HepG2 (cell line): ENCODE measurements at regions not wholly inside any gene's neighbourhood (a gene's known extent, or its start where the extent isn't known, plus 50 kb on each side); places are given as distances from the start of the nearest gene placed in this dataset.
A peak's percentile ranks its signal among the peaks of the same experiment; 100 is the strongest.

Experiments used
- ATAC-seq: fragments of 200-7000 bp; cut with Tn5 transposase; 3 replicates; pipeline ENCODE4 v1.9.1; 2020; ENCODE audit warnings: mild to moderate bottlenecking, moderate library complexity
- BruUV-seq: library from RNA; stranded (reverse); fragments of 400-500 nt; replicated peaks from 2 replicates; lab custom pipeline; 2021; lab: Mats Ljungman, UMichigan
- CTCF ChIA-PET: fragments of 300-600 bp; formaldehyde crosslinking; extraction: SDS; loops from one replicate; lab custom pipeline; 2021; ENCODE audit warnings: low total read pairs, inconsistent platforms, low intra/inter-chr PET ratio; lab: Yijun Ruan, JAX
- POLR2A ChIA-PET: fragments of 350-600 bp; sonication (Branson Sonifier 250); formaldehyde crosslinking; loops from one replicate; lab custom pipeline; 2020; ENCODE audit warnings: antibody characterized with exemption, inconsistent platforms; lab: Yijun Ruan, JAX
- DNase-seq: peaks from one replicate; pipeline ENCODE4 v3.0.0-alpha.2; 2015; ENCODE audit warnings: low spot score
- FAIRE-seq: peaks from 3 replicates; lab custom pipeline; 2011; peaks lifted over from hg19 to GRCh38; lab: Jason Lieb, UNC
- H2AFZ ChIP-seq: one replicate; pipeline ENCODE4 v1.6.1; 2011; ENCODE audit warnings: low read length, inconsistent platforms
- H3K27ac ChIP-seq: fragments of 300-600 bp; 3 replicates; pipeline ENCODE4 v1.8.0; 2011; ENCODE audit warnings: mixed run types, mild to moderate bottlenecking, mixed read lengths, low read length, inconsistent platforms; ENCODE audit not compliant: insufficient read depth; ENCODE audit errors: extremely low read length
- H3K27me3 ChIP-seq, 2 experiments: fragments of 200-600 bp in 1 of 2; 2 replicates in 1 of 2; 3 replicates in 1 of 2; pipeline versions ENCODE4 v1.6.0 to v1.8.0; 2011; ENCODE audit warnings: low read length in 2 of 2, mild to moderate bottlenecking in 2 of 2, moderate library complexity in 2 of 2, inconsistent platforms in 1 of 2; ENCODE audit not compliant: insufficient read depth in 2 of 2, control insufficient read depth in 1 of 2
- H3K36me3 ChIP-seq, 2 experiments: fragments of 200-600 bp in 1 of 2; replicated peaks in 1 of 2; 2 replicates in 1 of 2; 3 replicates in 1 of 2; pipeline versions ENCODE4 v1.5.1 to v1.8.0; 2011; ENCODE audit warnings: low read length in 2 of 2, inconsistent platforms in 1 of 2; ENCODE audit not compliant: insufficient read depth in 2 of 2, control insufficient read depth in 1 of 2
- H3K4me1 ChIP-seq: 2 replicates; pipeline ENCODE4 v1.5.1; 2012; ENCODE audit warnings: low read length, inconsistent platforms; ENCODE audit not compliant: insufficient read depth
- H3K4me2 ChIP-seq: 2 replicates; pipeline ENCODE4 v1.6.0; 2011; ENCODE audit warnings: low read depth, low read length, inconsistent platforms
- H3K4me3 ChIP-seq, 3 experiments: fragments of 200-600 bp in 1 of 3; sonication (generic), shearing (Covaris generic) in 1 of 3; replicated peaks in 1 of 3; 2 replicates each; pipeline ENCODE4 v1.5.1; 2011 to 2016; ENCODE audit warnings: low read length in 3 of 3, inconsistent platforms in 2 of 3, low read depth in 2 of 3, mild to moderate bottlenecking in 2 of 3, control low read depth in 1 of 3, mixed read lengths in 1 of 3; ENCODE audit not compliant: insufficient read depth in 1 of 3
- H3K79me2 ChIP-seq: one replicate; pipeline ENCODE4 v1.6.1; 2011; ENCODE audit warnings: low read length, inconsistent platforms; ENCODE audit not compliant: insufficient read depth
- H3K9ac ChIP-seq: 2 replicates; pipeline ENCODE4 v1.6.0; 2011; ENCODE audit warnings: mild to moderate bottlenecking, low read depth, low read length, inconsistent platforms; ENCODE audit not compliant: insufficient read depth
- H3K9me3 ChIP-seq: 2 replicates; pipeline ENCODE4 v1.5.1; 2012; ENCODE audit warnings: mild to moderate bottlenecking, low read length
- H4K20me1 ChIP-seq: 2 replicates; pipeline ENCODE4 v1.6.0; 2011; ENCODE audit warnings: inconsistent platforms, mild to moderate bottlenecking, low read length, moderate library complexity; ENCODE audit not compliant: insufficient read depth
- ARNT ChIP-seq: fragments of 450-650 bp; IDR thresholded peaks from 2 replicates; pipeline ENCODE4 v1.6.1; 2017
- KDM4B ChIP-seq: sonication (generic); formaldehyde crosslinking; IDR thresholded peaks from 2 replicates; pipeline ENCODE4 v1.4.0; 2020; ENCODE audit warnings: missing genetic modification reagents
- SRSF4 ChIP-seq: fragments of 200-400 bp; formaldehyde crosslinking; IDR thresholded peaks from one replicate; pipeline ENCODE4 v1.6.1; 2018; ENCODE audit warnings: mild to moderate bottlenecking, low read depth, low read length, moderate library complexity; ENCODE audit not compliant: poor library complexity, severe bottlenecking
- ZNF30 ChIP-seq: sonication (generic); formaldehyde crosslinking; IDR thresholded peaks from 2 replicates; pipeline ENCODE4 v1.5.0; 2020; ENCODE audit warnings: mild to moderate bottlenecking, missing genetic modification reagents
- ZNF343 ChIP-seq: sonication (generic); formaldehyde crosslinking; IDR thresholded peaks from 2 replicates; pipeline ENCODE4 v1.4.0; 2020; ENCODE audit warnings: mild to moderate bottlenecking, missing genetic modification reagents
- ZNF83 ChIP-seq: sonication (generic); formaldehyde crosslinking; IDR thresholded peaks from 2 replicates; pipeline ENCODE4 v1.4.0; 2020; ENCODE audit warnings: missing genetic modification reagents, mild to moderate bottlenecking, borderline replicate concordance
- whole genome bisulfite sequencing: methylation state at CpG from one replicate; pipeline ENCODE4 v1.1.6; 2017; ENCODE audit warnings: low lambda C conversion rate; 5-methylcytosine and 5-hydroxymethylcytosine counted together
- in situ Hi-C: cut with HindIII; loops from 2 replicates; pipeline ENCODE4 v1.10.0; 2017; ENCODE audit warnings: low pct_unique_long_range_greater_than_20kb; ENCODE audit not compliant: extremely low pct_ligation_motif_present
- intact Hi-C: fragments of 100-400 bp; cut with micrococcal nuclease; formaldehyde crosslinking; loops from one replicate; pipeline ENCODE4 v1.10.0; 2022; ENCODE audit not compliant: unreplicated experiment
- TF ChIP-seq, protein P1 (sequence below): sonication (generic); formaldehyde crosslinking; IDR thresholded peaks from 2 replicates; pipeline ENCODE4 v1.5.1; 2020; ENCODE audit warnings: mild to moderate bottlenecking, missing genetic modification reagents, moderate library complexity
- TF ChIP-seq, protein P2 (sequence below): sonication (generic); formaldehyde crosslinking; IDR thresholded peaks from 2 replicates; pipeline ENCODE4 v1.4.0; 2020; ENCODE audit warnings: mild to moderate bottlenecking, missing genetic modification reagents
- TF ChIP-seq, protein P3 (sequence below): sonication (generic); formaldehyde crosslinking; IDR thresholded peaks from 2 replicates; pipeline ENCODE4 v1.8.0; 2022; ENCODE audit warnings: mild to moderate bottlenecking, missing genetic modification reagents, borderline replicate concordance
- TF ChIP-seq, protein P4 (sequence below): sonication (generic); formaldehyde crosslinking; IDR thresholded peaks from 2 replicates; pipeline ENCODE4 v1.4.0; 2020; ENCODE audit warnings: mild to moderate bottlenecking, missing genetic modification reagents, borderline replicate concordance

DNA sequence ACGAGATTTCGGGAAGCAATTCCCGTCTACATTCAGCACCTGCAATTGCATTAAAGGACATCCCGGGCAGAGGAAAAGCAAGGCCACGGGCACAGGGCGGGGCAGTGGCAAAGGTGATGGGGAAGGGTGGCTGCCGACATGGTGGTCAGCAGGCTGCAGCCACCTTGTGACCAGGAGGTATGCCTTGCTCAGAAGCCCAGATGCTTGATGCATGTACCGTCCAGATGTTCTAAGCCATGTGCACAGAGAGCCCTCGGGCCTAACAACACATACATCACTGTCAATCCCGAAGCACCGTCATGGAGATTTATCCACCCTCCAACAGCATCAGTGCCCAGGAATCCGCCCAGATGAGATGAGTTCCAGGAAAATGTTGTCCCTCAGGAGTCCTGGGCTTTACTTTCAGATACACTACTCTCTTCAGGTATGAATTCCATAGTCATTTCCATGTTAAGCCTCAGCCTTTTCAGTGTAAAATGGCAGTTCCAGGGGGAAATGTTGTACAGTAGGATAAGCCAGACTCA is 77.8 kb upstream of the FRMD1 start (continued):
- TF ChIP-seq ZNF30 (no peak), ZNF343 (CRISPR knock-in tag) (no peak), ARNT (no peak)
- TF ChIP-seq, protein P1, sequence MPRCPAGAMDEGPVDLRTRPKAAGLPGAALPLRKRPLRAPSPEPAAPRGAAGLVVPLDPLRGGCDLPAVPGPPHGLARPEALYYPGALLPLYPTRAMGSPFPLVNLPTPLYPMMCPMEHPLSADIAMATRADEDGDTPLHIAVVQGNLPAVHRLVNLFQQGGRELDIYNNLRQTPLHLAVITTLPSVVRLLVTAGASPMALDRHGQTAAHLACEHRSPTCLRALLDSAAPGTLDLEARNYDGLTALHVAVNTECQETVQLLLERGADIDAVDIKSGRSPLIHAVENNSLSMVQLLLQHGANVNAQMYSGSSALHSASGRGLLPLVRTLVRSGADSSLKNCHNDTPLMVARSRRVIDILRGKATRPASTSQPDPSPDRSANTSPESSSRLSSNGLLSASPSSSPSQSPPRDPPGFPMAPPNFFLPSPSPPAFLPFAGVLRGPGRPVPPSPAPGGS (CRISPR knock-in tag) = no peak
- TF ChIP-seq, protein P2, sequence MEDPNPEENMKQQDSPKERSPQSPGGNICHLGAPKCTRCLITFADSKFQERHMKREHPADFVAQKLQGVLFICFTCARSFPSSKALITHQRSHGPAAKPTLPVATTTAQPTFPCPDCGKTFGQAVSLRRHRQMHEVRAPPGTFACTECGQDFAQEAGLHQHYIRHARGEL (CRISPR knock-in tag) = no peak

DNA sequence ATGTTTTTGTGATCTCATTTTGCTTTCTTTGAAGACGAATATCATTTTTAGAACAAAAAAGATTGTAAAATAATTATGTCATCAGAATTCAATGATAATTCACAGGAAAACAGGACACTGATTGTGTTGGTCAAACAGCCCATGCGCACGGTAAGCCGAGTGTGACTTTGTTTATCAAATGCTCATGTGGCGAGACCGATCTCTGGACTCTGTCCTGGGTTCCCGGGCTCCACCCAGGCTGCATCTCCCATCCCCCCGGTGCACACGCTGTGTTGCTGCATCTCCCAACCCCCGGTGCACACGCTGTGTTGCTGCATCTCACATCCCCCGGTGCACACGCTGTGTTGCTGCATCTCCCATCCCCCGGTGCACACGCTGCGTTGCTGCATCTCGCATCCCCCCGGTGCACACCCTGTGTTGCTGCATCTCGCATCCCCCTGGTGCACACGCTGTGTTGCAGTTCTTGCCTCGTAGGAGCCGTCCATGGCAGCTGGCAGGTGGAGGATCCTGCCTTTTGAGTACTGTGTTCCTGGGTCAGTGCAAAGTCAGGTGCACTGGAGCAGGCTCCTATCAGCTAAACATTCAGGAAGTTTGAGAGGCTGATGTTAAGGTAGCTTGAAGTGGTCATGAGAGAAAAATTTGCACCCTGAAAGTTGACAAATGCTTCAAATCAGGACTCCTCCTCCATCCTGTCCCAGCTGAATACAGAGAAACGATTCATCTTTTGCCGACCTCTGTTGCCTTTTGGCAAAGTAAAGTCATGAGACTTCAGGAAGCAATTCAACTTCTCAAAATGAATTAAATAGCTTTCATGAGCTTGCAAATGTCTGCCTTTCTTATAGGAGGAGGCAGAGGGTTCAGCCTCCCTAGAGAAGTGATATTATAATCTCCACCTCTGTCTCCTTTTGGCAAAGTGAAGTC is 77.1 kb upstream of the FRMD1 start:
- Histone ChIP-seq H3K4me3 (no peak overlapping the region), H3K27me3 (peaks cover 7 to 38% of the 10 kb centered on the region in 2 experiments; a peak in 4 of 5 replicates), H3K9ac (no peak overlapping the region), H3K36me3 (no peaks in the 10 kb centered on the region), H4K20me1 (no peaks in the 10 kb centered on the region), H3K79me2 (no peaks in the 10 kb centered on the region), H3K4me1 (peaks cover 52% of the 10 kb centered on the region), H2AFZ (no peak overlapping the region), H3K27ac (no peak overlapping the region), H3K9me3 (no peaks in the 10 kb centered on the region), H3K4me2 (no peak overlapping the region)
- intact Hi-C loops = loop anchor here (10.0 kb wide), 1 partner anchor 729 kb away; no protein-coding TSS in a partner anchor
- 31% methylated on average over 24 of the region's 24 CpGs for WGBS
- in situ Hi-C loops = loop anchor here (10.0 kb wide), 1 partner anchor 729 kb away; no protein-coding TSS in a partner anchor
- no TSS peak for BruUV-seq
- DNase-seq = peak; percentile 20
- CTCF ChIA-PET = no interaction called here
- FAIRE-seq = no peak
- POLR2A ChIA-PET = no interaction called here
- no peak for ATAC-seq
- no peak for TF ChIP-seq KDM4B (CRISPR knock-in tag)
- no peak for TF ChIP-seq SRSF4
- TF ChIP-seq, protein P3, sequence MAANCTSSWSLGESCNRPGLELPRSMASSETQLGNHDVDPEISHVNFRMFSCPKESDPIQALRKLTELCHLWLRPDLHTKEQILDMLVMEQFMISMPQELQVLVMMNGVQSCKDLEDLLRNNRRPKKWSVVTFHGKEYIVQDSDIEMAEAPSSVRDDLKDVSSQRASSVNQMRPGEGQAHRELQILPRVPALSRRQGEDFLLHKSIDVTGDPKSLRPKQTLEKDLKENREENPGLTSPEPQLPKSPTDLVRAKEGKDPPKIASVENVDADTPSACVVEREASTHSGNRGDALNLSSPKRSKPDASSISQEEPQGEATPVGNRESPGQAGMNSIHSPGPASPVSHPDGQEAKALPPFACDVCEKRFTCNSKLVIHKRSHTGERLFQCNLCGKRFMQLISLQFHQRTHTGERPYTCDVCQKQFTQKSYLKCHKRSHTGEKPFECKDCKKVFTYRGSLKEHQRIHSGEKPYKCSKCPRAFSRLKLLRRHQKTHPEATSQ (CRISPR knock-in tag) = no peak
- TF ChIP-seq, protein P4, sequence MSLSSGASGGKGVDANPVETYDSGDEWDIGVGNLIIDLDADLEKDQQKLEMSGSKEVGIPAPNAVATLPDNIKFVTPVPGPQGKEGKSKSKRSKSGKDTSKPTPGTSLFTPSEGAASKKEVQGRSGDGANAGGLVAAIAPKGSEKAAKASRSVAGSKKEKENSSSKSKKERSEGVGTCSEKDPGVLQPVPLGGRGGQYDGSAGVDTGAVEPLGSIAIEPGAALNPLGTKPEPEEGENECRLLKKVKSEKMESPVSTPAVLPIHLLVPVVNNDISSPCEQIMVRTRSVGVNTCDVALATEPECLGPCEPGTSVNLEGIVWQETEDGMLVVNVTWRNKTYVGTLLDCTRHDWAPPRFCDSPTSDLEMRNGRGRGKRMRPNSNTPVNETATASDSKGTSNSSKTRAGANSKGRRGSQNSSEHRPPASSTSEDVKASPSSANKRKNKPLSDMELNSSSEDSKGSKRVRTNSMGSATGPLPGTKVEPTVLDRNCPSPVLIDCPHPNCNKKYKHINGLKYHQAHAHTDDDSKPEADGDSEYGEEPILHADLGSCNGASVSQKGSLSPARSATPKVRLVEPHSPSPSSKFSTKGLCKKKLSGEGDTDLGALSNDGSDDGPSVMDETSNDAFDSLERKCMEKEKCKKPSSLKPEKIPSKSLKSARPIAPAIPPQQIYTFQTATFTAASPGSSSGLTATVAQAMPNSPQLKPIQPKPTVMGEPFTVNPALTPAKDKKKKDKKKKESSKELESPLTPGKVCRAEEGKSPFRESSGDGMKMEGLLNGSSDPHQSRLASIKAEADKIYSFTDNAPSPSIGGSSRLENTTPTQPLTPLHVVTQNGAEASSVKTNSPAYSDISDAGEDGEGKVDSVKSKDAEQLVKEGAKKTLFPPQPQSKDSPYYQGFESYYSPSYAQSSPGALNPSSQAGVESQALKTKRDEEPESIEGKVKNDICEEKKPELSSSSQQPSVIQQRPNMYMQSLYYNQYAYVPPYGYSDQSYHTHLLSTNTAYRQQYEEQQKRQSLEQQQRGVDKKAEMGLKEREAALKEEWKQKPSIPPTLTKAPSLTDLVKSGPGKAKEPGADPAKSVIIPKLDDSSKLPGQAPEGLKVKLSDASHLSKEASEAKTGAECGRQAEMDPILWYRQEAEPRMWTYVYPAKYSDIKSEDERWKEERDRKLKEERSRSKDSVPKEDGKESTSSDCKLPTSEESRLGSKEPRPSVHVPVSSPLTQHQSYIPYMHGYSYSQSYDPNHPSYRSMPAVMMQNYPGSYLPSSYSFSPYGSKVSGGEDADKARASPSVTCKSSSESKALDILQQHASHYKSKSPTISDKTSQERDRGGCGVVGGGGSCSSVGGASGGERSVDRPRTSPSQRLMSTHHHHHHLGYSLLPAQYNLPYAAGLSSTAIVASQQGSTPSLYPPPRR (CRISPR knock-in tag) = no peak
- no peak for TF ChIP-seq ZNF83 (CRISPR knock-in tag)
